ENCODE measurements at regions not wholly inside any gene's neighbourhood (a gene's known extent, or its start where the extent isn't known, plus 50 kb on each side); places are given as distances from the start of the nearest gene placed in this dataset.

DNA sequence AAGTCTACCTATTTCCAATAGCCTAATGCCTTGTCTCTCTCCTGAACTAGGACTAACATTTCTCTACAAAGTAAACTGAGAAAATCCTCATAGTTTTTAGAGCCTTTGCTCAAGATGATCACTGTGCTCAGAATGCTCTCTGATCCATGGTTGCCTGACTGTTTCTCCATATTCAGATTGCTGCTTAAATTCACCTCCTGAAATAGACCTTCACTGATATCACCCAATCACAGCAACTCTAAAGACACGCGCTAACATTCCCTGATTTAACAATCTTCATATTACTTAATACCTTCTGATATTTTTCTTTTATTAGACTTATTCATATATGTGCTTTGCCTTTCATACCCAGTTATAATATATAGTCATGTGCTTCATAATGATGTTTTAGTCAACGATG lies 148.9 kb upstream of the SP4 start:
- no peaks in the 10 kb centered on the region for H3K27me3 ChIP-seq (ENCODE audit: control insufficient read depth, insufficient read depth, low read length)
- no peaks in the 10 kb centered on the region for H3K36me3 ChIP-seq (ENCODE audit: control insufficient read depth, insufficient read depth, low read length)
- DNase-seq (ENCODE audit: low read depth) (no peak), FAIRE-seq (no peak)
- TF ChIP-seq, protein P1, sequence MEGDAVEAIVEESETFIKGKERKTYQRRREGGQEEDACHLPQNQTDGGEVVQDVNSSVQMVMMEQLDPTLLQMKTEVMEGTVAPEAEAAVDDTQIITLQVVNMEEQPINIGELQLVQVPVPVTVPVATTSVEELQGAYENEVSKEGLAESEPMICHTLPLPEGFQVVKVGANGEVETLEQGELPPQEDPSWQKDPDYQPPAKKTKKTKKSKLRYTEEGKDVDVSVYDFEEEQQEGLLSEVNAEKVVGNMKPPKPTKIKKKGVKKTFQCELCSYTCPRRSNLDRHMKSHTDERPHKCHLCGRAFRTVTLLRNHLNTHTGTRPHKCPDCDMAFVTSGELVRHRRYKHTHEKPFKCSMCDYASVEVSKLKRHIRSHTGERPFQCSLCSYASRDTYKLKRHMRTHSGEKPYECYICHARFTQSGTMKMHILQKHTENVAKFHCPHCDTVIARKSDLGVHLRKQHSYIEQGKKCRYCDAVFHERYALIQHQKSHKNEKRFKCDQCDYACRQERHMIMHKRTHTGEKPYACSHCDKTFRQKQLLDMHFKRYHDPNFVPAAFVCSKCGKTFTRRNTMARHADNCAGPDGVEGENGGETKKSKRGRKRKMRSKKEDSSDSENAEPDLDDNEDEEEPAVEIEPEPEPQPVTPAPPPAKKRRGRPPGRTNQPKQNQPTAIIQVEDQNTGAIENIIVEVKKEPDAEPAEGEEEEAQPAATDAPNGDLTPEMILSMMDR (IDR thresholded peaks at IDR 0.05; ENCODE audit: insufficient read depth, low read length, severe bottlenecking) = no peak
- no peak overlapping the region for H3K4me3 ChIP-seq (ENCODE audit: low read depth, low read length)

DNA sequence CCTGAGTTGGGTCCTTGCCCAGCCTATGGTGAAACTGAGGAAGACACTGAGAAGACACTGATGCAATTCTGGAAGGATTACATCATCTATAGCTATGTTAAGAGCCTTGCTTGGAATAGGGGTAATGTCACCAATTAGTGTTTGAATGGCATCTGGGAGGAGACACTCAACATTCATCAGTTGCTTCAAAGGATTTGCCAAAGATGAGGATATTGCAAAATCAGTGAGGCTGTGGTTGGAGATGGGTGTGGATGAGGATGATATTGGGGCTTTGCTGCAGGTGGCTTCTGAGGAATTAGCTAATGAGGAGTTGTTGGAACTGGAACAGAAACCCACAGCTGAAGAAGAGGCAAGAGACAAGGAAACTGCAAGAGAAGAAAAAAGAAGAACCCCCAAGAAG lies 146.7 kb upstream of the SP4 start:
- H3K4me3 ChIP-seq (ENCODE audit: low read depth, low read length) = no peak overlapping the region
- H3K27me3 ChIP-seq (ENCODE audit: control insufficient read depth, insufficient read depth, low read length) = no peaks in the 10 kb centered on the region
- no peaks in the 10 kb centered on the region for H3K36me3 ChIP-seq (ENCODE audit: control insufficient read depth, insufficient read depth, low read length)
- TF ChIP-seq, protein P1 (IDR thresholded peaks at IDR 0.05; ENCODE audit: insufficient read depth, low read length, severe bottlenecking) = no peak
- FAIRE-seq (no peak), DNase-seq (ENCODE audit: low read depth) (no peak)

DNA sequence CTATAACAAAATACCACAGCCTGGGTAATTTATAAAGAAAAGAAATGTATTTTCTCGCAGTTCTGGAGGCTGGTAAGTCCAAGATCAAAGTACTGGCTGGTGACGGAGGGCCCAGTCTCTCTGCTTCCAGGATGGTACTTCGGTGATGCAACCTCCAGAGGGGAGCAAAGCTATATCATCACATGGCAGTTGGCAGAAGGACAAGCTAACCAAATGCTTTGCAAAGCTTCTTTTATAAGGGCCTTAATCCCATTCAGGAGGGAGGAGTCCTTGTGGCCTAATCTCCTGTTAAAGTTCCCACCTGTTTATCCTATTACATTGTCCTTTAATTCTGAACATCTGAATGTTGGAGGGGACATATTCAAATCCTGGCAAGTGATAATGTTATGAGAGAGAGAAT lies 134.1 kb upstream of the SP4 start:
- H3K27me3 ChIP-seq (ENCODE audit: control insufficient read depth, insufficient read depth, low read length) = peaks cover 2% of the 10 kb centered on the region
- H3K36me3 ChIP-seq (ENCODE audit: control insufficient read depth, insufficient read depth, low read length) = no peaks in the 10 kb centered on the region
- TF ChIP-seq, protein P1 (IDR thresholded peaks at IDR 0.05; ENCODE audit: insufficient read depth, low read length, severe bottlenecking) = no peak
- DNase-seq (ENCODE audit: low read depth) (no peak), FAIRE-seq (no peak)
- H3K4me3 ChIP-seq (ENCODE audit: low read depth, low read length) = no peak overlapping the region

DNA sequence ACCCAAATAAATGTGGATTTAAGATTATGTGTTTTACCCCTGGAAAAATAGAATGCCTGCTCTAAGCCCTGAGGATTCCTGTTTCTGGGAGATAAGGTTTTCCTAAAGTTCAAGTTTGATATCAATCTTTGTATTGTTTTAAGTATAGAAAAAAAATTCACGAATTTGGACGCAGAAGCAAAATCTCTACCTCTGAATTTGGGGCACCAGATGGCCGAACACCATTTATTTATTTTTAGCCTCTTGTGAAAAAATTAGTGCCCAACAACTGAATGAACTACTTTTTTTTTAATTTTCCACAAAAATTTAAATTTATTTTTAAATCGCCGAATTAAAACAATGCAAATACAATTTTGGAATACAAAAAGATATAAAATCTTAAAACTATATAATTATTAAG lies 128.1 kb upstream of the SP4 start:
- FAIRE-seq (no peak), DNase-seq (ENCODE audit: low read depth) (no peak)
- Histone ChIP-seq H3K36me3 (ENCODE audit: control insufficient read depth, insufficient read depth, low read length) (no peaks in the 10 kb centered on the region), H3K4me3 (ENCODE audit: low read depth, low read length) (no peak overlapping the region), H3K27me3 (ENCODE audit: control insufficient read depth, insufficient read depth, low read length) (peaks cover 2% of the 10 kb centered on the region)
- TF ChIP-seq, protein P1 (IDR thresholded peaks at IDR 0.05; ENCODE audit: insufficient read depth, low read length, severe bottlenecking) = no peak

DNA sequence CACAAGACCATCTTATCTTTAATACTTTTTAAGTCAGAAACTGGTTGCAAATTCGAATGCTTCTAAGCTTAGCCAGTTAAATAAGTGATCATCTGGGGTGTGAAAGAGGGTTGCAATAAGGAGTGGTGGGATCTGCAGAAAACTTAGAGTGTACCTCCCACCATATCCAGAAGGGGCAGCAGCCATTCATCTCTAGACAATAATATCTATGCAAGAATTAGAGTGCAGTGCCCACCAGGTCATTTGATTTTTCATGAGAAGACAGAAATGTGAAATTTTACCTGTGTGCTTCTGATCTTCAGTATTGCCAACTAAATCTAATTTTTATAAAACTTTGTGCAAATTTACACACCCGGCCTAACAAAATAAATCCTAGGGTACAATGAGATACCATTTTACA lies 127.2 kb upstream of the SP4 start:
- FAIRE-seq (no peak), DNase-seq (ENCODE audit: low read depth) (no peak)
- TF ChIP-seq, protein P1 (IDR thresholded peaks at IDR 0.05; ENCODE audit: insufficient read depth, low read length, severe bottlenecking) = no peak

DNA sequence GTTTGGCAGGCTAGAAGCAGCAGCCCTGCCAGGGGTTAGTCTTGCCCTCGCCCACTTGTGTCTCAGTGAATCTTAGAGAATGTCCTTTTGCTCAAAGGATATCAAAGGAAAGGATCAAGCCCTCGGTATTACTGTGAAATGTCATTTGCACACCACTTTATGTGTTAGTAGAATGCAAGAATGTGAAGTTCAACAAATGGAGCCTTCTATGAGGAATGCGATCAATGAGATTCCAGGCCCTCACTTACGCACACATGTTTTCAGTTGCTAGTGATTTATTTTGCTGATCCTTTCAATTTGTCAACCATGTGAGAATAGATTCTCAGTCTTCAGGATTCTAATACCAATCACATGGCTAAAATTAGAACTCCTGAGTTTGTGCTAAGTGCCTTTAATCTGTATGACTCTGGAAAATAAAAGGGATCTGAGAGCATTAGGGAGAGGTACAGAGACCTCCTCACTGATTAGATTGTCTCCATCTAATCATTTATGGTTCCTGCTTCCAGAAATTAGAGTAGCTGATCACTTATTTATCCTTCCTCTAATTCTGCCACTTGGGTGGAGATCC lies 123.0 kb upstream of the SP4 start:
- TF ChIP-seq, protein P1 (IDR thresholded peaks at IDR 0.05; ENCODE audit: insufficient read depth, low read length, severe bottlenecking) = no peak
- DNase-seq (ENCODE audit: low read depth) = no peak
- H3K36me3 ChIP-seq (ENCODE audit: control insufficient read depth, insufficient read depth, low read length) = no peaks in the 10 kb centered on the region
- H3K4me3 ChIP-seq (ENCODE audit: low read depth, low read length) = no peak overlapping the region
- FAIRE-seq = no peak
- H3K27me3 ChIP-seq (ENCODE audit: control insufficient read depth, insufficient read depth, low read length) = no peaks in the 10 kb centered on the region

More for the DNA sequence above, 127.2 kb upstream of the SP4 start:
- Histone ChIP-seq H3K36me3 (ENCODE audit: control insufficient read depth, insufficient read depth, low read length) (no peaks in the 10 kb centered on the region), H3K27me3 (ENCODE audit: control insufficient read depth, insufficient read depth, low read length) (no peaks in the 10 kb centered on the region), H3K4me3 (ENCODE audit: low read depth, low read length) (no peak overlapping the region)
